Vagina (tissue), 2 donors: ENCODE measurements at regions not wholly inside any gene's neighbourhood (a gene's known extent, or its start where the extent isn't known, plus 50 kb on each side); places are given as distances from the start of the nearest gene placed in this dataset.

ENCODE experiments used
- CTCF ChIP-seq, 3 experiments: fragments of 450-650 bp in 2 of 3; fragments of 200-600 bp in 1 of 3; sonication (generic) in 1 of 3; IDR thresholded peaks; one replicate each; pipeline ENCODE4 v1.5.1; 2017 to 2019; ENCODE audit warnings: antibody characterized with exemption in 3 of 3, mild to moderate bottlenecking in 2 of 3, moderate library complexity in 2 of 3
- POLR2A ChIP-seq, 2 donors: fragments of 450-650 bp; IDR thresholded peaks; one replicate each; pipeline ENCODE4 v1.6.1; 2017; ENCODE audit warnings: antibody characterized with exemption in 2 of 2, mild to moderate bottlenecking in 2 of 2, moderate library complexity in 2 of 2
- POLR2AphosphoS5 ChIP-seq, 2 donors: sonication (generic); formaldehyde crosslinking; IDR thresholded peaks; one replicate each; pipeline ENCODE4 v1.9.0; 2017; ENCODE audit warnings: antibody characterized with exemption in 2 of 2, mild to moderate bottlenecking in 2 of 2, low read depth in 1 of 2; ENCODE audit not compliant: insufficient read depth in 1 of 2

- TF ChIP-seq CTCF (IDR thresholded peaks at IDR 0.05) (no peak), POLR2AphosphoS5 (IDR thresholded peaks at IDR 0.05; ENCODE audit: insufficient read depth in 1 of 2, low read depth in 1 of 2) (no peak), POLR2A (IDR thresholded peaks at IDR 0.05) (no peak)
Observed at GRCh38 chr4:19857991-19858390, 393.7 kb upstream of the SLIT2 start.
